NCI-H82 (cell line): ENCODE measurements at regions not wholly inside any gene's neighbourhood (a gene's known extent, or its start where the extent isn't known, plus 50 kb on each side); places are given as distances from the start of the nearest gene placed in this dataset.

Experiments
- DNase-seq: peaks from one replicate; lab custom pipeline; 2025; lab: John Stamatoyannopoulos, UW

DNA sequence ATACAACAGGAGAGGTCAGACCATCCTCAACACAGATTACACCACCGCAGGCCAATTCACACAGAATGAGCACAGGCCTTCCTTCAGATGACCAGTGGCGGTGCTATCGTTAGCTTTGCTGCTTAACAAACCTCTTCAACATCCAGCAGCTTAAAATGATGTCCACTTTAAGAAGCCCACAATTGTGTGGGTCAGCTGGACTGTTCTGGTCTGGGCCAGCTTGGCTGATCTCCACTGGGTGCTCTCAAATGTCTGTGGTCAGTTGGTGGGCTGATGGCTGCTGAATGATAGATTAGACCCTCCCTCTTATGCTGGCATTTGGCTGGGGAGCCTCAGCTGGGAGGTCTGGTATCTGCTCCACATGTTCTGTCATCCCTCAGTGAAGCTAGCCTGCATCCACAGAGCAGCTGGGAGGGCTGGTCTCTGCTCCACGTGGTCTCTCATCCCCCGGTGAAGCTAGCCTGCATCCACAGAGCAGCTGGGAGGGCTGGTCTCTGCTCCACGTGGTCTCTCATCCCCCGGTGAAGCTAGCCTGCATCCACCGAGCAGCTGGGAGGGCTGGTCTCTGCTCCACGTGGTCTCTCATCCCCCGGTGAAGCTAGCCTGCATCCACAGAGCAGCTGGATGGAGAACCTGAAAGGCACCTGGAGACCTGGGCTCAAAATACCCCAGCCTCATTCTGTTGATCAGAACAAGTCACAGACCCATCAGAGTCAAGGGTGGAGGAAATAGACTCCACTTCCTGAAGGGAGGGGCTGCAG is 203.6 kb upstream of the DIO3 start:
- DNase-seq: no peak

DNA sequence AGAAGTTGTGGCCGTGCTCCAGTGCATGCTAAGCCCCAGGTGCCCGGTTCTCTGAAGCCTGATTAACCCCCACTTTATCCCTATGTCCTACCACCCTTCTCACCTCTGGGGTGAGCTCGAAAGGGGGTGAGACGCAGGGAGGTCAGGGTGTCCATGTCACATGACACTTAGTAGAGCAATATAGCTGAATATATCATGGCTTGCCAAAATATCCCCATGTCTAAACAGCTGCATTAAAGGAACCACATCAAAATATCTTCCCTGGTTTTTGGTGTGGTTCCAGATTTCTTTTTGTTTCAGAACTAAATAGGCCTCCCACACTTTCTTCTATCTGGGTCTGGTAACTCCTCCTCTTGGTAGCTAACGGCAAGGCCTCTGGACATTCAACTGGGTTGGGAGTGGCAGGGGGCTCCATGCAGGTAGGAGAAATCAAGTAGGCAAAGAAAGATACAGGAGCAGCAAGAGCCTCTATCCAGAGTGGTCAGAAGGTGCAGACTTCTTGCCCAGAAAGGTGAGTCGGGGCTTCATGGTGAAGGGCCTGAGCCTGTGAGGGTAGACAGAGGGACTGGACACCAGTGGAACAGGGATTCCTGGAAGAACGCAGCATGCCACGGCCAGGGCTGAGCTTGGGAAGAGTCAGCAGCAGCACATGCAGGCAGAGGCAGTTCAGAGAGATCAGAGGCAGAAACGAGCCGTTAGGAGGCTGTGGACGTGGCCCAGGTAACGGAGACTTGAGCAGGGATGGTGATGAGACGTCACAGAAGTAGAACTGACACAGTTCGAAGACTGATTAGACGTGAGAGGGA is 202.8 kb upstream of the DIO3 start:
- DNase-seq: no peak

DNA sequence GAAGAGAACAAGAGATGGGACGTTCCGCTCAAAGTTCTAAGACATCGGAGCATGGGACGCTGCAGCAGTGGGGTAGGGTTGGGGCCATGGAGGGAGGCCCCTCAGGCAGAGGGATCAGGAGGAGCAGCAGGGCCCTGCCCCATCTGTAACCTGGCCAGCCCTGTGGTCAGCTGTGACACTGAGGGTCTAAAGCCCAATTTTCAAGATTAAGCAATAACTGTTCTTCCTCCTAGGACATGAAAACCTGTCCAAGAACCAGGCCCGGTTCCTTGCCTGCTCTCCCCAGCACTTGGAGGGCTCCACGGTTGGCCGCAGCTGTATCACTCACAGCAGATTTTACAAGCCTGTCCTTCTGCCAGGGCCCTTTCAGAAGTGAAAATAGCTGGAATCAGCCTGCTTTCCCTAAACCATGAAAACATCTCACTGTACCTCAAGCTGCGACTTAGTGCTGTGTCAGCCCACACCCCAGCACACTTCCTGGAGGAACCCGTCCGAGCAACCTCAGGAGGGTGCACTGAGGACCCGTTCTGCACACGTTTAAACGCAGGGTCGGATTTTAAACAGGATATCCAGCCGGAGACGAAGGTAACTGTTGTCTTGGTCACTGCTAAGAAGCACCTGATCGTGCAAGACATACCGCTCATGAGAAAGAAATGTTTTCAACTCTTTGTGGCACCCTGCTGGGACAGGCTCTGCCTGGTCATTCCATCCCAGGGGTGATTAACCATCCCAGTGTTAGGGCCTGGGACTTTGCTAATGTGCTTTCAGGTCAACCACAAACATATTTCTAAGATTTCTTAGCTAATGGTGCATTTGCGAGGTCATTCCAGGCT is 201.9 kb upstream of the DIO3 start:
- DNase-seq: peak; percentile 5

DNA sequence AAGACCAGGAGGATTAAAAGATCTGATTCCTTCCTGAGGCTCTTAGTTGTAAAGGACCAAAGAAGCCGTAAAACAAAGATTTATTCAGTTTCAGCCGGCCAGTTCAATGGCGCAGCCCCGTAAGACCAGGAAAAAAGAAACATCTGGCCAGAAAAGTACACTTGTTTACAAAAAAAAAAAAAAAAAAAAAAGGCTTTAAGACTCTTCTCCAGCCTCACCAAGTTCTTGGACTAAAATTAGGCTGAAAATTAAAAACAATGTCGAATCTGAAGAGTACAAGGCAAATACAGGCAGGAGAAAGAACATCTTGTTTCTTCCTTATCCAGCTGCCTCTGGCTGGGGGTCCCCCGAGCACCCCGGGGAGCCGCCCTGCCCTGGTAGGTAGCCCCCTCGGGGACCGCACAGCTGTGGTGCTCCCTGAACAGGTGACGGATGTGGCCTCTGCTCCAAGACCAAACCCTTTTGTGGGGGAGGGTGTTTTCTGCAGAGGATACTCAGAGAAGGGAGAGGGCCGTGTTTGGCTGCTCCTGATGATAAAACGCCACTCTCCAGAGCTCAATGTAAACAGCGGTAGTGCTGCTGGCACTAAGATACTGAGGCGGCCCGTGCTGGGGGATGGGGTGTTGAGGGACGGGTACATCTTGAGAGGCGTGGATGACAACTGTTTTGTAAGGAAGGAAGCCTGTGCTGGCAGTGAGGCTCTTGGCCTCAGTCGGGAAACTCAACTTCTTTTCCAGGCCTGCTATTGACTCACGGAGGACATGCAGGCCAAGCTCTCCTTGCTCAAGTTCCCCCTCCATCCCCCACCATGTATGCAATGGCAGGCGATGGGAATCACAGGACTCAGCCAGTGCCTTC is 201.0 kb upstream of the DIO3 start:
- peak; percentile 0 for DNase-seq

DNA sequence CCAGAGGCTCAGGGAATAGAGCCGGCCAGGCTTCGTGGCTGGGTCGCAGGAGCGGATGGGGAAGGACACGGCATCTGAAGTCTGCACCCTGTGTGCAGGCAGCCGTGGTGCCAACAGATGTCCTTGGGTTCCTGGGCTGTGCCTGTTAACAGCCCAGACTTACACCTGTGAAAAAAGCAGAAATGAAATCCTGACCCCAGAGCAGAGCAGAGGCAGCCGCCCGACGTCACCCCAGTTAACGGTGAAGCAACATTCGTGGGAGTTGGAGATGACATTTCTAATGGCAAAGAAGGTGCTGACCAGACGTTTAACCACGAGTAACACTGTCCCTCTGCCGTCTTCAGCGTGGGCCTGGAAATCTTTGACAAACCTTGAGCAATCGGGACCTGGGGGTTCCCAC is 200.3 kb upstream of the DIO3 start:
- DNase-seq: no peak

DNA sequence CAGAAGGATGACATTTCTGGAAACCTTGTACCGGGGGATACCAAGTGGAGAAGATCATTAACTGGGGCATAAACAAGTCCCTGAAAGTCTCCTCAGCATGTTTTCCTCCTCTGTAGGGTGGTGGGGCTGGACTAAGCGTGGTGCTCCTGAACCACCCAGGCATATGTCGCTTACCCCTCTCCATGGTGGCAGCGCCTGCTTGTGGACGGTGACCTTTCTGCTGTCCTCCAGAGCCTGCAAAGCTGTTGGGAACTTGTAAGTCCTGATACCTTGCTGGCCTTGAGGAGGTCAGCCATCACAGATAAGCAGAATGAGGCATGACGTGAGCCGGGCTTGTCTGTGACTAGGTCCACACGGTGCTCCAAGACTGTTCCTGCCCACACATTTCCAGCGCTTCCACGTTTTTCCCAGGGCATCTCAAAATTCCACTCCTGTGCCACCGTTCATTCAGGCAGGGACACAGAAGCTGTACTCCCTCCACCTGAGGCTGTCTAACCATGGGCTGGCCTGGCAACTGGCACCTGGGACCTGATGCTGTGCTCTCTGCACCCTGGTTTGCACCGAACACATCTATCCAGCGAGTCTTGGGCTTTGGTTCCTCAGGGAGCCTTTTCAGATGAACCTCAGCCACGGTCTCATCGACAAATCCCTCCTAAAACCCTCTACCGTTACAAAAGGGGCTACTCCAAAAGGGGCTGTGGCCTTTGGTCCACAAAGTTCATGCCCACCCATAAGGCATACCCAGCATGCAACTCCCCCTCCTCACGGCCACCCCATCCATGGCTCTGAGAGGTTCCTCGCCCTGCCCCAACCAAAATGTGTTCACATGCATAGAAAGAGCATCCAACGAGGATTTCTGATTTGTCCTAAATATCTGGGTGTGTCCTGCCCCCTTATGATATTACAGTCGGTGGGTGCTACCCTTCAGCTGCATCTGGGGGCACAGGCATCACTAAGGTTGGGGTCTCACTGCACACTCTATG is 199.6 kb upstream of the DIO3 start:
- no peak for DNase-seq

DNA sequence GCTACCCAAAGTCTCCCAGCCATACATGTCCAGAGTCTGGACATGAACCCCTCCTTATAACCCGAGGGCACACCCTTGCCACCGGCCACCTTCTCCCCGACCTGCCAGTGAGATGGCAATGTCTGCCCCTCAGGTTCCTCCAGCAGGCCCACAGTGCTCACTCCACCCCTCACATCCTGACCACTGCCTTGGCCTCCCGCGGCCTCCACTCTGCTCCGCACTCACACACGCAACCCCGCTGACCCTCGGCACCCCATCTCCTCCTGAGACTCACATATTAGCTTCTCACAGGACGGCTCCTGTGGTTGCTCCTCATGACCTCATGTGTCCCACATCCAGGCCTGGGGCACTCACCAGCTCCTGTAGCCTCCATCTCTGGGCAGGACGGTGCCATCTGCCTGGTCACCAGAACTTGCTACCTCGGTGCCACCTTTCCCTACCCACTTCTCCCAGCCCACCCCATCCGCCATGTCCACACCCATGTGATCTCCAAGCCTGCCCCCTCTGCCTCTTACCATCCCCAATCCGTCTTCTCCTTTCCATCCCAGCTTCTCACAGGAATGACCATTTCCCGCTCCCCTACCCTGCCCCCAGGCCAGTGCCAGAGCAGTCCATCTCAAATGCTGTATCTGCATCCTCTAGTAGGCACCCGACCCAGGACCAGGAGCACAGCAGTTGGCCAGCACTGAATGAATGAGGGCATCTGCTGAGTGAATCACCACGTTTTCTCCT is 198.6 kb upstream of the DIO3 start:
- no peak for DNase-seq

DNA sequence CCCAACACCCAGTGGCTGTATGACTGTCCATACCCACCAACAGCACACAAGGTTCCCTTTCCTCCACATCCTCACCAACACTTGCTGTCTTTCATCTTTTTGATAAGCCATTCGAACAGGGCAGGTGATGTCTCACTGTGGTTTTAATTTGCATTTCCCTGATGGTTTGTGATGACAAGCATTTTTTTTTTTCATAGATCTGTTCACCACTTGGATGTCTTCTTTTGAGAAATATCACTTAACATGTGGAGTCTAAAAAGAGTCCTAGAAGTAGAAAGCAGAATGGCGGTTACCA is 198.1 kb upstream of the DIO3 start:
- no peak for DNase-seq

DNA sequence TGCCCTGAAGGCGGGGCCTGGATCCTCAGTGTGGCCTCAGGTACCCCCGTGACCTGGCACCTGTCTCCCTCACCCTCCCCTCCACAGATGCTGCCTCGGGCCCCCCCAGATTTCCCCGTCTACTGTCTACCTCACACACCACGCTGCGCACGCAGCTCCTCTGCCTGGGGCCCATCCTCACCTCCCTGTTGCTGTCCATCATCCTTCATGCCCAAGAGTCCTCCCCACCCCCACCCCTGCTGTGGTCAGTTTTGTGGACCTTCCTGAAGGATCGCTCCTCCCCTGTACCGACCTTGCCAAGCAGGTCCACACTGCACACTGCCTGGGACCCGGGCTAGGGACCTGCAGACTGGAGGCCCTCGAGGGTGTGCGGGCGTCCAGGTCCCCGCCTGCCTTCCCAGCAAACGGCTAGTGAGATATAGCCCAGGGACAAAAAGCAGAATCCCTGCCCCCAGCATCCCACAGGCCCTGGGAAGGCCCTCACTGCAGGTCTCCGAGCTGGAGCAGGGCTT is 197.4 kb upstream of the DIO3 start:
- DNase-seq: no peak

DNA sequence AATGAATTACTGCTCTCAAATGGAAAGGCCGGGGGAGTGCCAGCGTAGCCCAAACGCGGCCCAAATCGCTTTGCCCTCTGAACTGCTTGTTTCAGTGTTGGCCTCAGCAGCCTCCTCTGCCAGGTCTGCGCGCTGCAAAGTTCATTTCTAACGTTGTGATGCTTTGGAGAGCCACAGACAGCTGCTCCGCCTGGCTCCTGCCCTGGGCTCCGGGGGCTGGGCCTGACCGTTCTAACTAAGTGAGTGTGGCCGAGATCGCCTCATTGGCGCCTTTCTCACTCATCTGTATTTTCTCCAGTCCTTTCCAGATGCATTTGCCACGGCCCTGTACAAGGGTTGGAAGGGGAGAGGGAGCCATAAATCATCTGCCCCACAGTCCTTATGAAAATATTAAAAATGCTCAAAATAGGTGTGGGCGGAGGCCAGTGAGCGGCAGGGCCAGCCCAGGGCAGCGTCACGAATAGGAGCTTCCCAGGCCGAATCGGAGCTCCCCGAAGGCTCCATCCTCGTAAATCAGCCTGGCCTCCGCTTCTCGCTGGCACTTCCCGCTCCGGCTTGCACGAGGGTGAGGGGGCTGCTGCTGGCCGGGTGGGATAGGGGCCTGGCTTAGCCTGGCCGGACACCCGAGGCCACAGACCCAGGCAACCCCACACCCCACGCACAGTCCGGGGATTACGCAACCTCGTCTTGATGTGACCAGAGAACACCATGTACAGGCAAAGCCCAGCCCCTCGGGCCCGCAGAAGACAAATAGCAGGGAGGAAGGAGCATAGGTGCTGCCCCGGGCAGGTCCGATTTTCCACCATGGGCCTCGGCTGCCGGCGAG is 196.6 kb upstream of the DIO3 start:
- DNase-seq: no peak

DNA sequence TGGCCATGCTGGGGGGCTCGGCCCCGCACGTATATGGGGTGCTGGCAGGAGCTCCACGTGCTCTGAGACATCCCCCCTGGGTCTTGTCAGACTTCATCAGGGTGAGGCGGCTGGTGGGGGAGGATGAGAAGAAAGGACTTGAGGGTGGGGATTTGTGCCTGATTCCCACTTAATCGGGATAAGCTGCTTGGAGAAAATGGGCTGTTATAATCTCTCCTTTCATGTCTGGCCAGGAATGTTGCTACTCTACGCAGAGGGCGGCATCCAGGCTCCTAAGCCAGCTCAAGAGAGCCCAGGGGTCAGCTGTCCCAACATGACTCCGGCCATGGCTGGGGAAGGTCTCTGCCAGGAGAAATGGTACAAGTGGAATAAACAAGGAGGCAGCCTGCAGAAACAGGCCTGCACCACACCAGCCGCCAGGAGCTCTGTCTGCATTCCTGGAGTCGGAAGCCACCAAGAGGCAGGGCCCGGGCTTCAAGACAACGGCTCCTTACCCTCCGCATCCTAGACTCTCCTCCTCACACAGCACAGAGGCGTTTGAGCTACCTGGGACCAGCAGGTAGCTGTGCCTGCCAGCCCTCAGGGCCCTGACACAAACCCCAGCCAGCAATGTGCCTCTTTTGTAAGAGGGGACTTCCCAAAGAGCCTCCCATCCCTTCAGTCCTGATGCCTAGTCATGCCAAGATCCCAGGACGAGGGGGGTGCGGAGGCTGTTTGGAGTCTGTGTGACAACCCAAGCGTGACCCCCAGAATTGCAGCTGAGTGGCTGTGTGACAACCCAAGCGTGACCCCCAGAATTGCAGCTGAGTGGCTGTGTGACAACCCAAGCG is 195.8 kb upstream of the DIO3 start:
- peak; percentile 87 for DNase-seq

DNA sequence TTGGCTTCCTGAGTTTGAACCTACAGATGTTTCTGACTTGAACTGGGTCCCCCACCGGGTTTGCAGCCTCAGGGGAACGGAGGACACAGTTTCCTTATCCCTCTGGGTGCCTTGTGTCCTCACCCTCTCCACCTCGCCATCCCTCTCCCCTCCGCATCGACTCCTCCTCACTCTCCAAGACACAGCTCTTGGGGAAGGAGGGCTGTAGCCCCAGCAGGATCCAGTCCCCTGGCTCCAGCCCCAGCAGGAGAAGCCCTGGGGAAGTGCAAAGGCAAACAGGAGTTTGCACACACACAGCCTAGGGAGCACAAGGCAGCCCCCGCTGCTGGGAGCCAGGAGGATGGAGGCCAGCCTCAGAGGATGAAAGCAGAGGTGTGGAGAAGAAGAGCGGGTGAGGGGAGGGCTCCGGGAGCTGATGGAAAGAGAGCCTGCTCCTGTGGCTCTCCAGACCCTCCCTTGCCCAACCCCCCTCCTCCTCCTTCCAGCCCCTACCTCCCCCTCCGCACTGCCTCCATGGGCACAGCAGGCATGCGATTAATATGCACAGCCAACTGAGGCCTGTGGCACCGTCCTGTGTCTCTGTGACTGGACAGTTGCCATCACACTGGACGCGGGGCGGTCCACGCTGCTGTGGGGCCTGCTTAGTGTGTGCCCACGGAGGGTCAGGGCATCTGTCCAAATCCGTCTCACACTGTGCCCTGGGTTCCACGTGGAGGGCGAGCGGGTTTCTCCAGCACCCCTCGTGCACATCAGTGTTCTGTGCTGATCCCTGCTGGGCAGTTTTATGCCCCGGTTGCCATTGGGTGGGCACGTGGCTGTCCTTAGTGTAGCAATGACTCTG is 193.7 kb upstream of the DIO3 start:
- no peak for DNase-seq

DNA sequence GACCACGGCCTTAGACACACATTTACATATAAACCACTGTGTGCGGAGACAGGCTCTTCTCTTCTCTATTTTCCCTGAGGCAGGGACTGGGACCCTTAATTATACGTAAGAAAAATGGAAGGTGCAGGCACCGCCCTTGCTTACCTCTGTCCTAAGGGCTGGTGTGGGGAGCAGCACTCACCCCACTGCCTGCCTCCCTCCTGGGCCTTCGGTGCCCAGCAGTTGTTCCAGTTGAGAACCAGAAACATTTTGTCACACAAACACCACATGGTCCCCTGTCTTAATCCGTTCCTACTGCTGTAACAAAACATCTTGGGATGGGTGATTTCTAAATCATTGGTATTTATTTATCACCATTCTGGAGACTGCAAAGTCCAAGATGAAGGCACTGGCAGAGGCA is 192.7 kb upstream of the DIO3 start:
- DNase-seq: no peak

DNA sequence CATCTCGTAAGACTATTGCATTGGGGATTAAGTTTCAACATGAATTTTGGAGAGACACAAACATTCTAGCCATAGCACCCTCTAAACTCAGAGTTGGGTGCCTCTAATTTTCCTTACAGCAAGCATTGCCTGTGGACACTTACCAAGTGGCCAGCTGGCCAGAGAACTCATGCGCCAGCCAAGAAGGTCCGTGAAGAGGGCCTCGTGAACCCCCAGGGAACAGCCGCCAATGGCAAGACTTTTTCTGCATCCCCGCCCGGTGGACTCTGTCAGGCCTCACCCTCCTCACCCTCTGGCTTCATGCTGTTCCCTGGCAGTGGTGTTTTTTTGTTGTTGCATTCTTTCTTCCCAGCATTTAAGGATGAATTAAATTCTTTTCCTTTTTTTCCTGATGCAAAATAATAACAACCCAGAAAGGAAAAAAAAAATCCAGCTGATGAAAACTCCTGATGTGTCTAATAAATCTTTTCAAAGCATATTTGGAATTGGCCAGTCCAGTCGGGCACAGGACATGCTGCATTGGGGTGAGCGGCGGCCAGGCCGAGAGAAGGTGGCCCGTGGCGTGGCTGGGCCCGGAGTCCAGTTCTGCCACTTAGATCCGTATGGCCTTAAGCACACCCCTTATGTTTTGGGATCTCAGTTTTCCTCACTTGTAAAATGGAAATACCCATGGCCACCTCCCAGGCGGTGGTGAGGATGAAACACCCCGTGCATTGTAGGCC is 191.9 kb upstream of the DIO3 start:
- no peak for DNase-seq

DNA sequence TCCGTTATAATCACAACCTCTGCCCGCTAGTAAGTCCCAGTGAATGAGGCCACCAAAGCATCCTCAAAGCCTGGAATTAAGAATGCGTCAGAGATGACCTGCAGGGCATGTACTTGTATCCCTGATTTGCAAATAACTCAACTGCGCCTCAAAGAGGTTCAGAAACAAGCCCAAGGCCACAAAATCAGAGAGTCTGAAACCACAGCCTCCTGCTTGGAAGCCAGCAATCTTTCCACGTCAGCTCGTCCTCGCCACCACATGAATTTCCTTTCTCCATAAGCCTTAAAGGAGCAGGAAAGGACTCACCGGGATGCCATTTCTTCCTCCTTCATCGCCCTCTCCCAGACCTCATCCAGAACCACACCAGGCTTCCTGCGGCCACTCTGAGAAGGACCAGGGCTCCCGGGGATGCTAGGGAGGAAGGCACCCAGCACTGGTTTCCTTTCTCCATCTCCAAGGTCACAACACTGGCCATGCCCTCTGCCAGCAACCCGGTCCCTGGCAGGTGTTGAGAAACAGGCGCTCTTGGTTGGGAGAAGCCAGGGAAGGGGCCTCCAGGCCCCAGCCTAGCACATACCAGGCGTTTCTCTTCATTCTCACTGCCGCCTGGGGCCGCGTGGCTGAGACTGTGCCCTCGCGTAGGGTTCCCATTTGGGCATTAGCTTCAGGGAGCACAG is 191.2 kb upstream of the DIO3 start:
- no peak for DNase-seq
